ENCODE measurements at regions not wholly inside any gene's neighbourhood (a gene's known extent, or its start where the extent isn't known, plus 50 kb on each side); places are given as distances from the start of the nearest gene placed in this dataset.

DNA sequence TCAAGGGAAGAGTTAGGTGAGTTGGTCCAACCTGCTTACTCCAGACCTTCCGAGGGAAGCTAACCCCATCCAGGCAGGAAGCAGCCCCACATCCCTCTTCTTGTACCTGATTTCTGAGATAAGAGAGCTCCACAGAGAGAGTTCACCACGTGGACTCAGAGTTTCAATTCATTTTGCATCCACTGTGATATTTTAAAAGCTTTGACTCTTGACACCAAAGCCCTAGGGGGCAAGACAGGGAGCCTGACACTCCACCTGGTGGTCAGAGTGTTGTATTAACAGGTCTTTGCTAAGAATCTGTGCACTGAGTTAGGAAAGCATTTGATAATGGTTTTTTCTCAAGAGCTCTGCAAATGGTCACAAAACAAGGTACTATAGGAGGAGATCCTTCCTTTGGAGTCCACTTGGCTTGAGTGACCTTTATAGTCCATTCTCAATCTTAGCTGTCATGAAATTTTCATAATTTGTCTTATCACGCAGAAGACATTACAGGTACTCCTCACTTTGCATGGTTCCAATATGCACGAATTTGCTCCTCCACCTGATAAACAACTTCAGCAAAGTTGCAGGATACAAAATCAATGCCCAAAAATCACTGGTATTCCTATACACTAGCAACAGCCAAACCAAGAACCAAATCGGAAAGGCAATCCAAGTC is 56.2 kb upstream of the RIPOR2 start:
- CTCF ChIA-PET, result interaction anchor here (0.6 to 7.2 kb wide), 64 partner anchors 11 to 216 kb away, joined by 3 to 186 read pairs (median 8); partner anchors contain the start of genes GMNN and RIPOR2
- H3K9me3 Mint-ChIP-seq, result peaks cover 12% of the 10 kb centered on the region
- peaks cover 13% of the 10 kb centered on the region for H3K36me3 Mint-ChIP-seq (ENCODE audit: low read depth)
- TF ChIP-seq CTCF (IDR thresholded peaks at IDR 0.05), result peak; percentile 78
- POLR2A ChIA-PET, result interaction anchor here (0.7 to 2.8 kb wide), 23 partner anchors 11 to 164 kb away, joined by 3 to 19 read pairs (median 4); partner anchors contain the start of gene RIPOR2
- DNase-seq, result peak; percentile 79
- peak; percentile 94 for ATAC-seq
- peak overlapping the region; percentile 89 for H3K27ac Mint-ChIP-seq
- H3K4me3 Mint-ChIP-seq, result peak overlapping the region; percentile 14
- peaks cover 49% of the 10 kb centered on the region for H3K4me1 Mint-ChIP-seq (ENCODE audit: low read depth)
- intact Hi-C loops (cut with micrococcal nuclease), result loop anchor here (1.0 to 2.0 kb wide), 2 partner anchors 63 to 136 kb away; no protein-coding TSS in a partner anchor
- no peaks in the 10 kb centered on the region for H3K27me3 Mint-ChIP-seq

- Mint-ChIP-seq H3K27ac (no peak overlapping the region), H3K27me3 (no peaks in the 10 kb centered on the region), H3K36me3 (ENCODE audit: low read depth) (peaks cover 3% of the 10 kb centered on the region), H3K9me3 (peaks cover 4% of the 10 kb centered on the region), H3K4me1 (ENCODE audit: low read depth) (peaks cover 63% of the 10 kb centered on the region), H3K4me3 (no peak overlapping the region)
- ATAC-seq (no peak), DNase-seq (no peak)
- intact Hi-C loops (cut with micrococcal nuclease), result no loop called here
- TF ChIP-seq CTCF (IDR thresholded peaks at IDR 0.05), result no peak
- POLR2A ChIA-PET, result interaction anchor here (0.8 to 2.4 kb wide), 4 partner anchors 10 to 57 kb away, joined by 3 to 7 read pairs (median 4); no protein-coding TSS in a partner anchor
- CTCF ChIA-PET, result interaction anchor here (0.8 to 7.2 kb wide), 8 partner anchors 10 to 139 kb away, joined by 3 to 186 read pairs (median 50); partner anchors contain the start of gene RIPOR2
These were observed 59.1 kb upstream of the RIPOR2 start for GRCh38 chr6:24994812-24995211.

GRCh38 chr6:24995270-24995669 is 59.5 kb upstream of the RIPOR2 start:
- TF ChIP-seq CTCF (IDR thresholded peaks at IDR 0.05), result no peak
- POLR2A ChIA-PET, result interaction anchor here (0.9 to 2.4 kb wide), 4 partner anchors 10 to 51 kb away, joined by 3 to 7 read pairs (median 4); no protein-coding TSS in a partner anchor
- CTCF ChIA-PET, result interaction anchor here (0.8 to 7.2 kb wide), 6 partner anchors 10 to 140 kb away, joined by 3 to 186 read pairs (median 98); partner anchors contain the start of gene RIPOR2
- Mint-ChIP-seq H3K27ac (no peak overlapping the region), H3K4me3 (no peak overlapping the region), H3K9me3 (peaks cover 4% of the 10 kb centered on the region), H3K4me1 (ENCODE audit: low read depth) (peaks cover 64% of the 10 kb centered on the region), H3K36me3 (ENCODE audit: low read depth) (peaks cover 3% of the 10 kb centered on the region), H3K27me3 (no peaks in the 10 kb centered on the region)
- intact Hi-C loops (cut with micrococcal nuclease), result no loop called here
- ATAC-seq (no peak), DNase-seq (no peak)

GRCh38 chr6:24996269-24996836 is 60.6 kb upstream of the RIPOR2 start:
- Mint-ChIP-seq H3K27ac (peak overlapping the region; percentile 47), H3K9me3 (peaks cover 4% of the 10 kb centered on the region), H3K27me3 (no peaks in the 10 kb centered on the region), H3K36me3 (ENCODE audit: low read depth) (peaks cover 3% of the 10 kb centered on the region), H3K4me1 (ENCODE audit: low read depth) (peaks cover 54% of the 10 kb centered on the region), H3K4me3 (no peak overlapping the region)
- TF ChIP-seq CTCF (IDR thresholded peaks at IDR 0.05), result no peak
- CTCF ChIA-PET, result interaction anchor here (0.6 to 7.2 kb wide), 5 partner anchors 19 to 141 kb away, joined by 3 to 186 read pairs (median 96); partner anchors contain the start of gene RIPOR2
- POLR2A ChIA-PET, result interaction anchor here (2.4 kb wide), 1 partner anchor 11 kb away, joined by 7 read pairs; no protein-coding TSS in a partner anchor
- intact Hi-C loops (cut with micrococcal nuclease), result no loop called here
- DNase-seq (no peak), ATAC-seq (no peak)

Data from activated CD8-positive, alpha-beta T cell treated with anti-CD3 and anti-CD28 coated beads for 36 hours (primary cell).